Brain pericyte (primary cell): ENCODE measurements at regions not wholly inside any gene's neighbourhood (a gene's known extent, or its start where the extent isn't known, plus 50 kb on each side); places are given as distances from the start of the nearest gene placed in this dataset.

Experiments used
- DNase-seq: peaks from one replicate; pipeline ENCODE4 v3.0.0-alpha.2; 2012; ENCODE audit warnings: low read depth, low spot score

- DNase-seq = no peak
Observed at GRCh38 chr13:73633817-73634460, 500.3 kb downstream of the KLF12 start.

DNA sequence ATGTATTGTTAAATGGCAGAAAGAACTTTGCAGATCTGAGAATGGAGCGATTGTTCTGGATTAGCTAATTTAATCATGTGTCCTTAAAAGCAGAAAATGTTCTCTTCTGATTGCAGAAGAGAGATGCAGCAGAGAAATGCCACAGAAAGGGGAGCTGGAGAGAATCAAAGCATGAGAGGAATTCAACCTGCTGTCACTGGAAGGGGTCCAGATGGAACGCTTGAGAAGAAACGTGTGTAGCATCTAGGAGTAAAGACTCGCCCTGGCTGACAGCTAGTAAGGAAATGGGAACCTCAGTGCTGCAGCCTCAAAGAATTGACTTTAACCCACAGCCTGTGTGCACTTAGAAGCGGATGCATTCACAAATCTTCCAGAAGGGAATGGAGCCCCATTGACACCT, 502.8 kb downstream of the KLF12 start:
- DNase-seq = no peak

DNA sequence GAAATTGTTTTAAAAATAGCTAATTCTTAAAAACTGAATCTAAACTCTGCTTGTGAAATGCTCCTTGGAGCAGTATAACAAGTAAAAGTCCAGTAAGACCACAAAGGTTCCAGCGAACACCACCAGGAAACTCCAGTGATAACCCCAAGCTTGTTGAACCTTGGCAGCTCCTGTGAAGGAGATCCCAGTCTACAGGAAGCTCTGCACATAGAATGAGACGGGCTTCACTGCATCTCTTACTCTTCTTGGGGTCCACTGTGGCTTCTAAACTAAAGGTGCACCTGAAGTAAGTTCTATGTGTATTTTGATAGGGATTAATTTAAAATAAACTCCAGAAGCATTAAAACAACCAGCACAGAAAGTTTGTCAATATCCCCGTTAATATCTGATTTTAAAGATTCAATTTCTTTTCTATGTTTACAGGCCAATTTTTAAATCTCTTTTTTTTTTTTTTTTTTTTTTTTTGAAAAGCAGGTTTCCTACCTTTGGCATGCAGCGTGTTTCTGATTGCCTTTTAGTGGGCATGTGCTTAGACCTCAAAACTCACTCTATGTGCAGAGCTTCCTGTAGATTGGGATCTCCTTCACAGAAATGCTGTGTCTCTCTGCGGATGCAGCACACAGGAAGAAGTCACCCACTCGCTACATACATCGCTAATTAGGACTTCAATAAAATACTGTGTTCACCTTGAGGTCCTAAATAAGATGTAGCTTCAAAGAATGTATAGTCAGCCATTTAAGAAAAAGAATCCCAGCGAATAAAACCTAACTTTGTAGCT, 508.5 kb downstream of the KLF12 start:
- no peak for DNase-seq

DNA sequence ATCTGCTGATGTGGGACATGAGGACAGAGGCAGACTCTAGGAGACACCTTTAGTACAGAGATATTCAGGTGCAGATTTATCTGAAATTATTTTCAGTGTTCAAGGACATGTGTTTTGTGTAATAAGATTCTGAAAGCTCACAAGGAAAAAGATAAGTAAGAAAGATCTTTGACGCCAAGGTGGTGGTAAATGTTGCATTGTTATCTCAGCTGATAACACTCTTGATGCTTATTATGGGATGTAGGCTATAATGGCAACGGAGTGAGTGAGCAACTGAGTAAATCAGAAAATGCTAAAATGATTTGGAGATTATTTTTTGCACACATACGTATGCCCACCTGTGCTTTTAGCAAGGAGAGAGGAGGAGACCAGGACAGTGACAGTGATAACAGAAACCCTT, 510.9 kb downstream of the KLF12 start:
- DNase-seq = no peak

- no peak for DNase-seq
Observed at GRCh38 chr13:73622381-73622780, 511.8 kb downstream of the KLF12 start.

GRCh38 chr13:73618275-73618865, 515.8 kb downstream of the KLF12 start:
- no peak for DNase-seq

- DNase-seq = no peak
Observed at GRCh38 chr13:73616861-73617260, 517.3 kb downstream of the KLF12 start.

DNA sequence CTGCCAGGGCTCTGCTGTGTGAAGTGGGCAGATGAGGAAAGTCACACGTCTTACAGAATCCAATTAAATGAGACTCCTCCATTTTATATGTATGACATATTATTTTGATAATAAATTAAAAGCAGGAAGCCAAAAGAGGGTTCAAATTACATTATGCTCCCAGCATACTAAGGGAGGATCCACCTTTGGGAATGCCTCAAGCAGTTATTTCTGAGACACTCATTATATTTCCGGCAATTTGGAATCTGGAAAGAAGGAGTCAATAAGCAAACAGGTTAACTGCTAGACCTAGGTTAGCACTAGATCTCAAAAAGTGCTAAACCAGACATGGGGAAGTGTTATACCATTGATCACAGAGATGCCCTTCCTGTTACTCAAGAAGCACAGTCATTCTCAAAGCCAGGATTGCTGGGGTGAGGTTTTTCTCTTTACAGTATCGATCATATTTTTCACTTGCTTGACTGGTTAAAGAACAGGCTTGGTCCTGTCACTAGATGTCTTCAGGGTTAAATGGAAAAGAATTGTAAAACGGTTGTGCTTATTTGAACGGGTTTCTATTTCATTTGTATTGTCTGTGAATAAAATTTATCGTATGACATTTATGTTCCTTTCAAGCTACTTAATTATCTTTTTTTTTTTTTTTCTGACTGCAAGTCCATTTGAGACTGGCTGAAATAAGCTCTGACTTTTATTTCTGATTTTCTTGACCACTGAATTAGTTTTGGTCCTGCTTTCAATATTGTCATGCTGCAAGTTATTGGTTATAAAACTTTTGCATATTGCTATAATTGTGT, 523.2 kb downstream of the KLF12 start:
- DNase-seq = no peak

DNA sequence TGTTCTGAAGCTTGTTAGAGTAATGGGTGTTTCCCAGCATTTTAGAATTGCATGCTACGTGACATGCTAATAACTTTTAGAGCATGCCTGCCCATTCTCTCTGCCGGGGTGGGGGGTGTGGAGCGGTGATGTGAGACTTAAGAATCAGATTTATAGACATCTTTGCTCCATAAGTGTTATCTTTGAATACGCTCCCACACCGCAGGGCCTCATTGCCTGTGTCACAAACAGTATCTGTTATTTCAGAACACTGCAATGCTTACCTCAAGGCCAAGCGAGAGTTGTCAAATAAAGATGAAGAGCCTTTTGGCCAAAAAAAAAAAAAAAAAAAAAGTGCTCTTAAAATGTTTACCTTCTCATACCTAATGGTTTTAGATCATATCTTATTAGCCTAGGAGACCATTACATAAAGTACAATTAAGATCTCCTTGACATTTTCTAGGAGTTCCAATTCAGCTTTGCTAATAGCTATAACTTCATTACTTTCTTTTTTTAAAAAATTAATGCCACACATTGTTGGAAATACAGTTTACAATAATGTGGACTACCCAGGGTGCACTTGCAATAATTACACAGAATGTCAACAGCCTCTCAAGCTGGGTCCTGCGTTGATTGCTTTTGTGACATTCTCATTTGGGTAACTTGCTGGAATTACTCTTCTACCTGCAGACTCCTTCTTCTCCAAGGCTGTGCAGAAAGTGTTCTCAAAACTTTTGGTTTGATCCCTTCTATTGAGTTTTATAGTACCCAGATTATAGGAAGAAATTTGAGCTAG, 525.3 kb downstream of the KLF12 start:
- DNase-seq = no peak

- DNase-seq = no peak
Observed at GRCh38 chr13:73608157-73608516, 526.1 kb downstream of the KLF12 start.

DNA sequence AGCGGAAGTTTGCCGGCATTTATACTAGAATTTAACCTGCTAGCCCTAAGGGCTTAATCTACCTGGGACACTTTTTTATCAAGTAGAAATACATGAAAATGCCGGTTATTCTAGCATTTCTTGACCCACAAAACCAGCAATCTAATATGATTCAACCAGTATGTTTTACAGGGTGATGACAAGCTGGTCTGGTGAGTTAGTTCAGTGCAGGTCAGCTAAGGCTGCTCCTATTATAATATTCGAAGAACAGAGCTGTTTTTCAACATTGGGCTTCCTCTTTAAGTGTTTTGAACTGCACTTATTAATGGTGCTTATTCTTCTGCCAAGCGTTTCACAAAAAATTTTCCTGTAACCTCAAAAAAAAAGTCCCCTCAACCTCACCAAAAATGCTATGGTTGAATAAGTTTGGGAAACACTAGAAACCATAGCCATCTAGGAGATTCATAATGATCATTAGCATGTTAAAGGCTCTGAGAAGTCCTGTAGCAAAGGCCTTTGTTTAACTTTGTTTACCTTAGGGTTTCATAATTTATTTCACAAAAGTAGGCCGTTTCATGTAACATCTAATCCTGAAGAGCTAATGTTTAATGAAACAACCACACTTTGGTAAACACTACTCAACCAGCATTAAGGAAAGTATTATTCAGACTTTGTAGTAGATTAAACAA, 526.6 kb downstream of the KLF12 start:
- DNase-seq = no peak

- DNase-seq = no peak
Observed at GRCh38 chr13:73603646-73604045, 530.6 kb downstream of the KLF12 start.

GRCh38 chr13:73602295-73602694, 531.9 kb downstream of the KLF12 start:
- DNase-seq = no peak

DNA sequence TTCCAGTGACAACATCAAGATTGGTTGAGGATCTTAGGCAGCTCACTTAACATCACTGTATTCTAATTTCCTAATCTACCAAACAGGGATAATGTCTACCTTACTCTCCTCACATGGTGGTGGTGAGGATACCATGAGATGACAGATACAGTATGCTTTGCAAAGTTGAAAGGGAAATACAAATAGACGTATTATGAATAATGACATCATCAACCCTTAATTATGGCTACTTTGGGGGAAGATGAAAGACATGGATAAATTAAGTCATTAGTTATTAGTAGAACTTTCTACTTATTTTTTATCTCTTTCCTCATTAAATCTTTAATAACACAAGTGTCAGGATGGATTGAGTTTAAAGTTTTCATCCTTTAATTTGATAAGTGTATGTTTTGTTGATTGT, 532.5 kb downstream of the KLF12 start:
- DNase-seq = no peak

DNA sequence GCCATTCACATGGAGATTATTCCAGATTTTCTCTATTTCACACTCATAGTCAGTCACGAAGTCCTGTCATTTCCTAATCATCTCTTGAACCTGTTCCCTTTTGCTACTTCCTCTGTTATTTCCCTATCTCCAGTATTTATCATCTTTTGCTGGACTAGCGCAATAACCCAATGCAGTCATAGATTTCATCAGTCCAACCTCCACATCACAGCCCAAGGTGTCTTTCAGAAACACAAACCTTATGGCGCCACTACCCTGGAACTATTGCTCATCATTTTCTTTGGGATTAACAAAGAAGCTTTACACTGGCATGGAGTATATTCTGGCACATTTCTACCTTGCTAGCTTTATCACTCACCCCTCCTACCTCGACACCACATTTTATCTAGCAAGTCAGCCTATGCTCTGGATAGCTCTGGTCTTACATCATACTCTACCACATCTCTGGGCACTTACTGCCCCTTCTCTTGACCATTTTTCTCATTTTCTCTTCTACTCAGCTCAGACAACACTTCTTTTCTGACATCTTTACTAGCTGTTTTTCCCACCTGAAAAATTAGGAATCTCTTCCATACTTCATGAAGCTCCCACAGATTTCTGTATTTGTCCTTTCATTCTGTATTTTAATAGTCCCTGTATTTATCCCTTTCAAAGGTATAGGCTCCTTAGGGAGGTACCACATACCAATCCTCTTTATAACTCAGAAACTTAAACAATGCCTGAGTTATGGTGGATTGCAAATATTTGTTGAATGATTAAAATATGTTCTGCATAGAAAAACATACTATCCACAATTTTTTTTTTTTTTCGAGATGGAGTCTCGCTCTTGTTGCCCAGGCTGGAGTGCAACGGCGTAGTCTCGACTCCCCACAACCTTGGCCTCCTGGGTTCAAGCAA, 534.7 kb downstream of the KLF12 start:
- DNase-seq = no peak

- DNase-seq = no peak
Observed at GRCh38 chr13:73598020-73598712, 536.0 kb downstream of the KLF12 start.

- DNase-seq = no peak
Observed at GRCh38 chr13:73596382-73596781, 537.6 kb downstream of the KLF5 start.

DNA sequence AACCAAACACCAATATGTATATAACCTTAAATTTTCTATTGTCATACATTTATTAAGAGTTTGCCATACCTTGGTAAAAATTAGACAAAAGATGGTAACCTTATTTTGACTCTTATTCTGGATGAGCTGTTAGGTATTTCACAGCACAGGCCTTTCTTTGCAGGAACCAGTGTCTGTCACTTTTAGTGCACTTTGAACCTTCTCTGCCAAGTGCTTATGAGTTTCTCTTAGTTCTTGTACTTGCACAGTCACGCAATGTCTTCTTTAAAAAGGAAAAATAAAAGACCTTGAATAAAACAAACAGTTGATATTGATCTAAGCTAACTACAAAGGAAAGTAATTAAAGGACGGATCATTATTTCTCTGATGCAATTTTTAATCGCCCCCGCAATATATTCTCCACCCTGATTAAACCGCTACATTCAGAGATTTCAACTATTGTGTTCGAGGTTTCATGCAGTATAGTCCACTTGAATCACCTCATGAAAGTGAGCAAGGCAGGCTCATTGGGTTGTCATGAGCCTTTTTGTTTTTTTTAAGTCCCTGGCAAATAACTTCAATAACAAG, 534.5 kb downstream of the KLF5 start:
- DNase-seq = no peak

DNA sequence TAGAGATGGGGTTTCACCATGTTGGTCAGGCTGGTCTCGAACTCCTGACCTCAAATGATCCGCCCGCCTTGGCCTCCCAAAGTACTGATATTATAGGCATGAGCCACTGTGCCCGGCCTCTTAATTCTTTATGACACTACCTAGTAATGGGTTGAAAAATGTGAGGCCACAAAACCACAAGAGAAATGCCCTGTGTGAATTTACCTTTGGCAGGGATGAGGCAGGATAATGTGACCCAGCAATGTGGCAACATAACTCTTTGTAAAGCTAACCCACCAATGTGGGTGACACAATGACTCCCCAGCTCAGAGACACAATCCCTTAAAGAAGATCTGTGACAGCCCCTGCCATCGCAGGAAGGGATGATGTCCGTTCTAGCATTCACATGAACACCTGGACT, 533.1 kb downstream of the KLF5 start:
- no peak for DNase-seq
